HCT116 (cell line): ENCODE measurements at regions not wholly inside any gene's neighbourhood (a gene's known extent, or its start where the extent isn't known, plus 50 kb on each side); places are given as distances from the start of the nearest gene placed in this dataset.

Experiments
- ATAC-seq: fragments of 200-7000 bp; cut with Tn5 transposase; 2 replicates; pipeline ENCODE4 v1.9.1; 2020; ENCODE audit warnings: mild to moderate bottlenecking, moderate library complexity
- BruUV-seq: library from RNA; stranded (reverse); fragments of 400-500 nt; replicated peaks from 2 replicates; lab custom pipeline; 2021; lab: Mats Ljungman, UMichigan
- CTCF ChIA-PET: fragments of 300-600 bp; sonication (Branson Sonifier 250); formaldehyde crosslinking; loops from one replicate; lab custom pipeline; 2021; ENCODE audit warnings: antibody characterized with exemption; lab: Charles Lee
- POLR2A ChIA-PET: fragments of 300-600, 350-600 bp; sonication (Branson Sonifier 250); formaldehyde crosslinking; loops from one replicate; lab custom pipeline; 2021; ENCODE audit warnings: antibody characterized with exemption; lab: Charles Lee
- RAD21 ChIA-PET, 2 experiments: fragments of 300-600 bp; sonication (Branson Sonifier 250); formaldehyde crosslinking; loops; one replicate each; lab custom pipeline; 2023; ENCODE audit warnings: low total read pairs in 2 of 2; ENCODE audit not compliant: uncharacterized antibody in 2 of 2, unreplicated experiment in 2 of 2, low non-redundant PET in 1 of 2; lab: Charles Lee
- DNase-seq: peaks from one replicate; pipeline ENCODE4 v3.0.0-alpha.2; 2010; ENCODE audit warnings: low read depth, low spot score
- H2AFZ ChIP-seq: fragments of 200-600 bp; shearing (Covaris generic), sonication (generic); 2 replicates; pipeline ENCODE4 v1.6.1; 2017; ENCODE audit warnings: low read depth, mixed run types, mixed read lengths, antibody characterized with exemption, low read length; ENCODE audit not compliant: poor library complexity, severe bottlenecking
- H3K27ac ChIP-seq: 2 replicates; pipeline ENCODE4 v1.5.1; 2012; ENCODE audit warnings: low read depth, low read length
- H3K27me3 ChIP-seq: fragments of 200-600 bp; sonication (generic); 2 replicates; pipeline ENCODE4 v1.6.1; 2016; ENCODE audit warnings: mixed run types, low read length, mixed read lengths; ENCODE audit not compliant: insufficient read depth
- H3K36me3 ChIP-seq, 2 experiments: fragments of 200-500 bp in 1 of 2; fragments of 200-600 bp in 1 of 2; sonication (Bioruptor generic) in 1 of 2; sonication (generic) in 1 of 2; 2 replicates each; pipeline versions ENCODE4 v1.5.1 to v1.6.1; 2014 to 2016; ENCODE audit warnings: low read length in 2 of 2, inconsistent platforms in 1 of 2, mixed read lengths in 1 of 2, mixed run types in 1 of 2; ENCODE audit not compliant: insufficient read depth in 2 of 2, control insufficient read depth in 1 of 2
- H3K4me1 ChIP-seq, 2 experiments: fragments of 200-600 bp in 1 of 2; sonication (generic) in 1 of 2; 2 replicates each; pipeline versions ENCODE4 v1.5.1 to v1.6.1; 2012 to 2017; ENCODE audit warnings: low read length in 2 of 2, inconsistent platforms in 1 of 2, mild to moderate bottlenecking in 1 of 2, mixed read lengths in 1 of 2, mixed run types in 1 of 2, moderate library complexity in 1 of 2; ENCODE audit not compliant: insufficient read depth in 2 of 2, control insufficient read depth in 1 of 2
- H3K4me2 ChIP-seq: fragments of 200-600 bp; sonication (generic); 2 replicates; pipeline ENCODE4 v1.6.1; 2017; ENCODE audit warnings: mixed run types, low read length, mixed read lengths
- H3K4me3 ChIP-seq, 2 experiments: fragments of 200-600 bp in 1 of 2; sonication (generic) in 1 of 2; replicated peaks in 1 of 2; 2 replicates each; pipeline ENCODE4 v1.5.1; 2011 to 2016; ENCODE audit warnings: low read length in 2 of 2, control low read depth in 1 of 2, low read depth in 1 of 2, mild to moderate bottlenecking in 1 of 2, mixed read lengths in 1 of 2, mixed run types in 1 of 2
- H3K79me2 ChIP-seq: fragments of 200-600 bp; sonication (generic); 2 replicates; pipeline ENCODE4 v1.6.1; 2017; ENCODE audit warnings: mild to moderate bottlenecking, mixed run types, low read length, moderate library complexity, mixed read lengths; ENCODE audit not compliant: insufficient read depth
- H3K9ac ChIP-seq: fragments of 200-600 bp; sonication (generic); 2 replicates; pipeline ENCODE4 v1.6.1; 2016; ENCODE audit warnings: low read length, mixed read lengths
- H3K9me2 ChIP-seq: fragments of 200-600 bp; sonication (generic), shearing (Covaris generic); 2 replicates; pipeline ENCODE4 v1.6.1; 2017; ENCODE audit warnings: mixed run types, mild to moderate bottlenecking, moderate library complexity; ENCODE audit not compliant: insufficient read depth
- H3K9me3 ChIP-seq, 2 experiments: fragments of 200-500 bp in 1 of 2; fragments of 200-600 bp in 1 of 2; sonication (Bioruptor generic) in 1 of 2; sonication (generic) in 1 of 2; 2 replicates each; pipeline ENCODE4 v1.6.1; 2014 to 2017; ENCODE audit warnings: low read length in 2 of 2, mixed read lengths in 2 of 2, inconsistent platforms in 1 of 2, low read depth in 1 of 2, mild to moderate bottlenecking in 1 of 2, mixed run types in 1 of 2, moderate library complexity in 1 of 2; ENCODE audit not compliant: control insufficient read depth in 1 of 2, insufficient read depth in 1 of 2
- H4K20me1 ChIP-seq: fragments of 200-600 bp; sonication (generic), shearing (Covaris generic); 2 replicates; pipeline ENCODE4 v1.6.1; 2017; ENCODE audit warnings: mixed run types, mild to moderate bottlenecking, moderate library complexity; ENCODE audit not compliant: insufficient read depth
- ATF3 ChIP-seq: IDR thresholded peaks from 2 replicates; pipeline ENCODE4 v1.6.1; 2012
- CBX3 ChIP-seq: IDR thresholded peaks from 2 replicates; pipeline ENCODE4 v1.6.1; 2012; ENCODE audit warnings: low read depth
- CEBPB ChIP-seq: IDR thresholded peaks from 2 replicates; pipeline ENCODE4 v1.6.1; 2012; ENCODE audit warnings: low read depth
- CTCF ChIP-seq, 3 experiments: fragments of 200-600 bp in 1 of 3; sonication (generic) in 1 of 3; IDR thresholded peaks in 2 of 3; conservative IDR thresholded peaks in 1 of 3; 2 replicates each; pipeline ENCODE4 v1.5.1; 2012 to 2017; ENCODE audit warnings: low read depth in 2 of 3, low read length in 2 of 3, antibody characterized with exemption in 1 of 3, borderline replicate concordance in 1 of 3, control low read depth in 1 of 3, mild to moderate bottlenecking in 1 of 3, mixed read lengths in 1 of 3, mixed run types in 1 of 3, moderate library complexity in 1 of 3; ENCODE audit not compliant: insufficient read depth in 1 of 3
- EGR1 ChIP-seq: IDR thresholded peaks from 2 replicates; pipeline ENCODE4 v1.6.1; 2012; ENCODE audit warnings: low read depth
- ELF1 ChIP-seq: IDR thresholded peaks from 2 replicates; pipeline ENCODE4 v1.6.1; 2012; ENCODE audit warnings: low read depth, borderline replicate concordance
- EZH2 ChIP-seq: fragments of 200-600 bp; sonication (generic); IDR thresholded peaks from 2 replicates; pipeline ENCODE4 v1.6.1; 2017; ENCODE audit warnings: antibody characterized with exemption, mixed run types
- FOSL1 ChIP-seq: IDR thresholded peaks from 2 replicates; pipeline ENCODE4 v1.6.1; 2012; ENCODE audit warnings: low read depth
- JUND ChIP-seq: IDR thresholded peaks from 2 replicates; pipeline ENCODE4 v1.6.1; 2012
- POLR2AphosphoS5 ChIP-seq: IDR thresholded peaks from 2 replicates; pipeline ENCODE4 v1.6.1; 2011; ENCODE audit warnings: mild to moderate bottlenecking, low read depth, low read length, moderate library complexity
- RAD21 ChIP-seq: IDR thresholded peaks from 2 replicates; pipeline ENCODE4 v1.6.1; 2012; ENCODE audit warnings: low read depth, mild to moderate bottlenecking
- REST ChIP-seq: IDR thresholded peaks from 2 replicates; pipeline ENCODE4 v1.6.1; 2012; ENCODE audit warnings: low read depth
- SIN3A ChIP-seq: IDR thresholded peaks from 2 replicates; pipeline ENCODE4 v1.6.1; 2012; ENCODE audit warnings: low read depth
- SP1 ChIP-seq: IDR thresholded peaks from 2 replicates; pipeline ENCODE4 v1.6.1; 2012; ENCODE audit warnings: low read depth
- SRF ChIP-seq: IDR thresholded peaks from 2 replicates; pipeline ENCODE4 v1.6.1; 2012; ENCODE audit warnings: low read depth
- TCF7L2 ChIP-seq: IDR thresholded peaks from 2 replicates; pipeline ENCODE4 v1.7.0; 2011; ENCODE audit warnings: borderline replicate concordance, inconsistent platforms; ENCODE audit not compliant: insufficient read depth, insufficient read length; ENCODE audit errors: extremely low read depth
- ZBTB33 ChIP-seq: IDR thresholded peaks from 2 replicates; pipeline ENCODE4 v1.6.1; 2011; ENCODE audit warnings: mild to moderate bottlenecking, low read length, moderate library complexity; ENCODE audit not compliant: insufficient replicate concordance; ENCODE audit errors: extremely low read depth
- ZNF274 ChIP-seq: fragments of 200-500 bp; sonication (Bioruptor generic); IDR thresholded peaks from 2 replicates; pipeline ENCODE4 v1.6.1; 2014; ENCODE audit warnings: mild to moderate bottlenecking, low read depth, low read length, inconsistent platforms
- intact Hi-C: fragments of 100-400 bp; cut with micrococcal nuclease; formaldehyde crosslinking; loops from 2 replicates; pipeline ENCODE4 v1.10.0; 2022
- TF ChIP-seq, protein P1 (sequence below): IDR thresholded peaks from 2 replicates; pipeline ENCODE4 v1.6.1; 2012

- Histone ChIP-seq H3K9me3 (no peaks in the 10 kb centered on the region), H3K9ac (no peak overlapping the region), H3K27ac (no peak overlapping the region), H3K4me1 (no peaks in the 10 kb centered on the region), H3K4me2 (no peak overlapping the region), H2AFZ (no peak overlapping the region), H3K79me2 (no peaks in the 10 kb centered on the region), H3K9me2 (no peaks in the 10 kb centered on the region), H3K36me3 (no peaks in the 10 kb centered on the region)
- ChIA-PET POLR2A (no interaction called here), CTCF (no interaction called here), RAD21 (no interaction called here)
- intact Hi-C loops: no loop called here
- no TSS peak for BruUV-seq
- no peak for DNase-seq
- TF ChIP-seq EZH2: no peak
- TF ChIP-seq, protein P1, sequence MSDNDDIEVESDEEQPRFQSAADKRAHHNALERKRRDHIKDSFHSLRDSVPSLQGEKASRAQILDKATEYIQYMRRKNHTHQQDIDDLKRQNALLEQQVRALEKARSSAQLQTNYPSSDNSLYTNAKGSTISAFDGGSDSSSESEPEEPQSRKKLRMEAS: no peak
- no peak for TF ChIP-seq SP1
- TF ChIP-seq SIN3A: no peak
- no peak for TF ChIP-seq ZBTB33
- TF ChIP-seq ZNF274: no peak
- TF ChIP-seq RAD21: no peak
- TF ChIP-seq POLR2AphosphoS5: no peak
- TF ChIP-seq CEBPB: no peak
- no peak for TF ChIP-seq SRF
- TF ChIP-seq CTCF (IDR thresholded peaks at IDR 0.05 in 2 of 3, conservative IDR thresholded peaks at IDR 0.05 in 1 of 3; ENCODE audit: borderline replicate concordance in 1 of 3, insufficient read depth in 1 of 3, low read depth in 2 of 3, low read length in 2 of 3): no peak
- TF ChIP-seq ELF1: no peak
- no peak for TF ChIP-seq TCF7L2
- TF ChIP-seq ATF3: no peak
- no peak for TF ChIP-seq CBX3
- no peak for TF ChIP-seq EGR1
- no peak for TF ChIP-seq FOSL1
- TF ChIP-seq REST: no peak
- no peak for TF ChIP-seq JUND
- TF ChIP-seq, all 23 proteins: peak for 0
- no peak for ATAC-seq
- H3K4me3 ChIP-seq: no peak overlapping the region
- no peaks in the 10 kb centered on the region for H3K27me3 ChIP-seq
- H4K20me1 ChIP-seq: no peaks in the 10 kb centered on the region
These were observed 440.3 kb upstream of the CRIM1 start for GRCh38 chr2:35915261-35915660.
